HG02759 (cell line): ENCODE measurements at regions not wholly inside any gene's neighbourhood (a gene's known extent, or its start where the extent isn't known, plus 50 kb on each side); places are given as distances from the start of the nearest gene placed in this dataset.

Source experiments
- ATAC-seq: cut with Tn5 transposase; IDR thresholded peaks from one replicate; pipeline ENCODE4 v1.9.1; 2021; ENCODE audit warnings: mild to moderate bottlenecking, moderate library complexity; ENCODE audit not compliant: unreplicated experiment

DNA sequence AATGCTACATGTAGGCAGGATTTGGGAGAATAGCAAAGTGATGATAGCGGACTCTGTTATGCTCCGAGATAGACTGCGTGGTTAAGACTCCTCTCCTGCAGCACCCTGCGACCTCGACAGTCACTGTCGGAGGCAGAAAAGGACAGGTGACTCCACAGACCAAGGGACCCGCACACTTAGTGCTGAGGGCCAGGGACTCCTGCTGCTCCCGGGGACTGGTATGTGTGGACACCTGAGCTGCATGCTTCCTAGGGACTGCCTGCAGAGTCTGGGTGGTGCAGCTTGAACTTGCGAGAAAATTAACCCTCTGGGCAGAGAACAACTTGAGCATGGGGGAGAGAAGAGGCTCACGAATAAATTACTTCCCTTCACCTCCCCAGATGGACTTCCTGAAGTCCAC lies 407.1 kb upstream of the PFKP start:
- ATAC-seq = no peak

- ATAC-seq = no peak
These were observed 407.6 kb upstream of the PFKP start for GRCh38 chr10:2659660-2660209.

GRCh38 chr10:2658780-2659179 lies 408.6 kb upstream of the PFKP start:
- ATAC-seq = no peak

GRCh38 chr10:2650328-2650727 lies 417.0 kb upstream of the PFKP start:
- no peak for ATAC-seq

- ATAC-seq = no peak
These were observed 426.3 kb upstream of the PFKP start for GRCh38 chr10:2641028-2641427.

- no peak for ATAC-seq
These were observed 433.7 kb upstream of the PFKP start for GRCh38 chr10:2633630-2634029.

DNA sequence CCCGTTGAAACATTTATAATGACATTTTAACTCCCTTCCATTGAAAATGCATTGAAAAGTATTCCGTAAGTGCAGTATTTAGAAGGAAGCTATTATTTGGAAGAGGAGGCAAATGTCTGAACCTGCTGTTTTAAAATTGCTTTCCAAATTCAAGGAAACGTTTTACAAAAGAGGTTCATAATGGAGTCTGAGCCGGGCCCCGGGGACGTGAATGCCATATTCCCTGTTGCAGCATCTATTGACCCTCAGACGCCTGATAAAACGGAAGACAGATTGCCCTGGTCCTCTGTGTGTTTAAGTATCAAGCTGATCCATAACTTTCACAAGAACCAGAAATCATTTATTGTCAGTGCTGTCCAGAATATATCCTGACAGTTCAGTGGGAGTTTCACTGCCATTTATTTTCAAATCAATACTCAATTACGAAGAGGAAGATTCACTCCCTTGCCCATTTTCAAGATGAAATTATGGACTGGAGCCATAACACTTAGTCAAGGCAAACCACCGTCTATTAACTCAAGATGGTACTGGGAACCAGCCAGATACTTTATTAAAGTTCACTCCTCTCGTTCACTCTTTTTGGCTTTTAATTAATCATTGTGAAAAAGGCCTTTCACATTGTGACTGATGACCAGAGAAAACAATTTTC lies 435.7 kb upstream of the PFKP start:
- ATAC-seq = no peak

GRCh38 chr10:2628705-2629104 lies 438.6 kb upstream of the PFKP start:
- no peak for ATAC-seq

DNA sequence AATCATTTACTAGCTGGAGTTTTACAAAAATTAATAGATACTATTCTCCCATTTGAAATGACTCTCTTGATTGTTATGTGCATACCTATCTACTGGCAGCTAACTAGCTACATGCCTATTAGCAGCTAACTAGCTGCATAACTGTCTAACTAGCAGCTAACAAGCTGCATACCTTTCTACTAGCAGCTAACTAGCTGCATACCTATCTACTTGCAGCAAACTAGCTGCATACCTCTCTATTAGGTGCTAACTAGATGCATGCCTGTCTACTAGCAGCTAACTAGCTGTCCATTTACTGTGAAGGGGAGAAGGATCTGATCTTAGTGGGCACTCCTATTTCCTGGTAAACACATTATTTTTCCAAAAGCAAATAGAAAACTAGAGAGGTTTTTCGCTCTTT lies 439.4 kb upstream of the PFKP start:
- no peak for ATAC-seq

DNA sequence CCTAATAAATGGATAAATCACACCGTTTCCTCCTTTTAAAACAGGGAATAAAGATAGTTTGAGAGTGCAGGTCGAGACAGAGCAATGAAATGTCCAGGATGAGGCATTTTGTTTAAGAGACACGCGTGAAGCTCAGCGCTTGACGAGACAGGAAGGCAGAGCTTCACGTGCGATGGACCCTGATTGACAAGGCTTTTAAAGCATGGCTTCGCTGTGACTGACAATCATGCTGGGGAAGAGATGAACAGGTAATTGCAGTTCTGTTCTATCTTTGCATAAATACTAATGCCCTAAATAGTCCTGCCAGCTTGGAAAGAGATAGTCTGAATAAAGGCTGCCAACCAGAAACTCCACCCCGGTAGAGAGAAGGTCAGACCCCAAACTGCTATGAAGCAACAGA lies 442.3 kb upstream of the PFKP start:
- no peak for ATAC-seq

- no peak for ATAC-seq
These were observed 443.6 kb upstream of the PFKP start for GRCh38 chr10:2623675-2624274.

GRCh38 chr10:2620827-2621521 lies 446.4 kb upstream of the PFKP start:
- no peak for ATAC-seq

- ATAC-seq = no peak
These were observed 447.4 kb upstream of the PFKP start for GRCh38 chr10:2619916-2620315.

- no peak for ATAC-seq
These were observed 447.9 kb upstream of the PFKP start for GRCh38 chr10:2619472-2619871.

DNA sequence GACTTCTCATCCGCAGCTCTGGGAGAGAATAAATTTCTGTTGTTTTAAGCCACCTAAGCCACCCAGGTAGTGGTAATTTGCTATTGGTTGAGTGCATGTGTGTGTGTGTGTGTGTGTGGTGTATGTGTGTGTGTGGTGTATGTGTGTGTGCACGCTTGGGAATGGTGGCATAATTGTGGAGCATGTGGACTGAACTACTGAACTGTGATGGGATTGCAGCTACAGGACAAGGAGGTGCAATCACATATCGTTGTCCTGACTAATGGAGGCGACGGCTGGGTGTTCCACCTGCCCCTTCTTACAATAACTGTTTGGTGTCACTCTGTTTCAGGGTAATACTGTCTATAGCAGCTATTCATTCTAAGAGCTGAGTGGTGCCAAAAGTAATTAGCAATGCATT lies 448.7 kb upstream of the PFKP start:
- ATAC-seq = no peak

DNA sequence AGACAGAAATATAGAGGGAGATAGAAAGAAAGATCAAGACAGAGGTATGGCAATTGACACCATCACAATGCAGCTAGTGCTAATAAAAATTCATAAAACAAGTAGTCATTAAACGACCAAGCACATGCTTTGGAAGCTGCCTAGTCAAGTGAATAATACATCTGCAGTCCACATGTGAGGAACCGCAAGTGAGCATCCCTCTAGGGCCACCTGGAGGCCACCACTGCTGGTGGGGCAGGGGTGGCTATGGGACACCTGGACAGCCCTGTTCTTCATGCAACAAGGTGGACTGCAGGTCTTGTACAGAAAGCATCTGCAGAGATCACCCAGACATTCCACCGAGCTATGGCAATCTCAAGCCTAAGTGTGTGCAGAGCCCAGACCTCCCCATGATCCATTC lies 451.1 kb upstream of the PFKP start:
- no peak for ATAC-seq

DNA sequence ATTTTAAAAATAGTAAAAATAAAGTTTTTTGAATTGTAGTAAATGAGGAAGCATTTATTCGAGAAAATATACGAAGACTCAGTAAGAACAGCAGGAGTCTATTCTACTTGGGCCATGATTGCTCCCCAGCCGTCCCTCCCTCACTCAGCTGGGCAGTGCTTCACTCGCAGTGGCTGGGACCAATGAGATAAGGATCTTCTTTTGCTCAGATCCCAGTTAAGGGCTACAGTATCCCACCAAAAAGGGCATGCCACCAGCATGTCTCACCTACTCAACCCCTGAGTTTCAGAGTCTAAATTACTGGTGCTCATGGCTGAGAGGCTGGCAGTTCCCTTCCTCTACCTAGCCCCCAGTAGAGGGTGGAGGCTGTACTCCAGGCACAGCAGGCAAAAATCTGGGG lies 455.7 kb upstream of the PFKP start:
- no peak for ATAC-seq

GRCh38 chr10:2610946-2611345 lies 456.4 kb upstream of the PFKP start:
- no peak for ATAC-seq

DNA sequence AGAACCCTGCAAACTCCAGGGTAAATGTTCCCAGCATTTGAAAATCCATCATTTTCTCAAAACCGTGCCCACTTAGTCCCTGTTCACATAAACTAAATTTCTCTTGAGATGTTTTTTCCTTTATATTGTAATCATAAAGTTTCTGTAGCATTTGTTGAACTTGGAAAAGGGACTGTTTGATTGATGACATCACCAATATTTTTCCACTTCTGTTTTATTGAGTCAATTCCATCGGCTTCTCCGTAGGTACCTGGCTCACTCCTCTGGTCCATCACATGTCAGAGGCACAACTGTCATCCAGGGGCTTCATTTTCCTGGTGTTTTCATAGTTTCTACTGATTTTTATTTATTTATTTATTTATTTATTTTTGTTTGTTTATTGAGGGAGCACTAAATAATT lies 462.5 kb upstream of the PFKP start:
- no peak for ATAC-seq

DNA sequence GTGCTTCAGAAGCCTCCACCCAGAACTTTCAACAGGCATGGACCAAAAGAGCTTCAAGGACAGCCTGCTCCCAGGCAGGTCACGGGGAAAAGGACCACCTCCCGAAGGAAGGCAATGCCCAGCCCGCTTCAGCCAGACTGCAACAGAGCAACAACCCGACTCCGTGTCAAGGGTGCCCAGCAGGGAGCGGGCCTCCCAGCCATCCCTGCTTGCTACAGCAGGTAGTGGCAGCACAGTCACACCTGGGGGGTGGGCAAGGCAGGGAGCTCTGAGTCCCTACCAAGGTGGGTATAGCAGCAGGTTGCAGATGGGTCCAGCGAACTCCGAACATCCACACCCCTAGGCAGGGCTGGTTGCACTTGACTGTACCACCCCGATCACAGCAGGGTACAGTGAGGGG lies 467.8 kb upstream of the PFKP start:
- no peak for ATAC-seq

- no peak for ATAC-seq
These were observed 474.8 kb upstream of the PFKP start for GRCh38 chr10:2592360-2593160.
